ENCODE measurements at regions not wholly inside any gene's neighbourhood (a gene's known extent, or its start where the extent isn't known, plus 50 kb on each side); places are given as distances from the start of the nearest gene placed in this dataset.
"Not testable (repeated sequence)": the region's sequence is repeated elsewhere in the genome, so short reads cannot be mapped to it uniquely, and the experiment has no call there.

- DNase-seq = peak in 1 of 10 donors; percentile 2
- intact Hi-C loops (cut with DNase I) = not testable (repeated sequence)
Observed at GRCh38 chr13:16050055-16050454, 3131.6 kb downstream of the TUBA3C start.

- intact Hi-C loops (cut with DNase I) = not testable (repeated sequence)
Observed at GRCh38 chr13:16017494-16018009, 3164.1 kb downstream of the TUBA3C start.

GRCh38 chr13:16008271-16008670 lies 3173.4 kb downstream of the TUBA3C start:
- DNase-seq; intact Hi-C loops (cut with DNase I): not testable (repeated sequence)

More at GRCh38 chr13:16017494-16018009, 3164.1 kb downstream of the TUBA3C start:
- not testable (repeated sequence) for DNase-seq

Data from posterior cingulate gyrus (tissue), 11 donors.